Mesenchymal stem cell (in vitro differentiated cells and primary cell): ENCODE measurements at regions not wholly inside any gene's neighbourhood (a gene's known extent, or its start where the extent isn't known, plus 50 kb on each side); places are given as distances from the start of the nearest gene placed in this dataset.
A peak's percentile ranks its signal among the peaks of the same experiment; 100 is the strongest.

ENCODE experiments used
- DNase-seq: peaks from one replicate; pipeline ENCODE4 v3.0.0-alpha.2; 2013
- H2AFZ ChIP-seq: one replicate; pipeline ENCODE4 v1.6.1; 2013; ENCODE audit warnings: low read depth, mild to moderate bottlenecking, control low read depth, inconsistent platforms, low read length, moderate library complexity
- H2AK5ac ChIP-seq: 2 replicates; pipeline ENCODE4 v1.6.1; 2013; ENCODE audit warnings: low read length, moderate library complexity, mild to moderate bottlenecking, inconsistent platforms; ENCODE audit not compliant: severe bottlenecking
- H2BK120ac ChIP-seq: one replicate; pipeline ENCODE4 v1.6.1; 2013; ENCODE audit warnings: low read depth, mild to moderate bottlenecking, inconsistent platforms, low read length, moderate library complexity
- H2BK12ac ChIP-seq, 2 experiments: one replicate each; pipeline ENCODE4 v1.6.1; 2013; ENCODE audit warnings: inconsistent platforms in 2 of 2, low read length in 2 of 2, mild to moderate bottlenecking in 2 of 2, moderate library complexity in 2 of 2, control low read depth in 1 of 2
- H2BK15ac ChIP-seq: one replicate; pipeline ENCODE4 v1.6.1; 2013; ENCODE audit warnings: mild to moderate bottlenecking, low read depth, inconsistent platforms; ENCODE audit not compliant: poor library complexity, severe bottlenecking
- H2BK5ac ChIP-seq: 2 replicates; pipeline ENCODE4 v1.6.1; 2013; ENCODE audit warnings: low read depth, mild to moderate bottlenecking, low read length, control low read depth, inconsistent platforms; ENCODE audit not compliant: poor library complexity, severe bottlenecking
- H3K14ac ChIP-seq, 2 experiments: one replicate each; pipeline ENCODE4 v1.6.1; 2013; ENCODE audit warnings: inconsistent platforms in 2 of 2, low read length in 2 of 2, control low read depth in 1 of 2, mild to moderate bottlenecking in 1 of 2, moderate library complexity in 1 of 2
- H3K18ac ChIP-seq, 2 experiments: one replicate each; pipeline ENCODE4 v1.6.1; 2013; ENCODE audit warnings: inconsistent platforms in 2 of 2, low read length in 2 of 2, control low read depth in 1 of 2, low read depth in 1 of 2, mild to moderate bottlenecking in 1 of 2
- H3K23ac ChIP-seq, 2 experiments: one replicate each; pipeline ENCODE4 v1.6.1; 2013; ENCODE audit warnings: inconsistent platforms in 2 of 2, low read length in 2 of 2, mild to moderate bottlenecking in 2 of 2, moderate library complexity in 2 of 2, control low read depth in 1 of 2
- H3K27ac ChIP-seq: 2 replicates; pipeline ENCODE4 v1.5.1; 2013; ENCODE audit warnings: mild to moderate bottlenecking, moderate library complexity, low read length, control low read depth, inconsistent platforms; ENCODE audit not compliant: poor library complexity, severe bottlenecking
- H3K27me3 ChIP-seq, 2 experiments: 2 replicates each; pipeline versions ENCODE4 v1.6.1 to v1.7.0; 2013; ENCODE audit warnings: low read length in 2 of 2, mild to moderate bottlenecking in 2 of 2, moderate library complexity in 2 of 2, control low read depth in 1 of 2, inconsistent platforms in 1 of 2; ENCODE audit not compliant: control insufficient read depth in 1 of 2, insufficient read depth in 1 of 2
- H3K36me3 ChIP-seq, 2 experiments: 2 replicates each; pipeline versions ENCODE4 v1.6.1 to v1.7.0; 2013; ENCODE audit warnings: low read length in 2 of 2, control low read depth in 1 of 2, inconsistent platforms in 1 of 2, low read depth in 1 of 2, mild to moderate bottlenecking in 1 of 2; ENCODE audit not compliant: insufficient read depth in 2 of 2, control insufficient read depth in 1 of 2
- H3K4ac ChIP-seq, 2 experiments: one replicate each; pipeline ENCODE4 v1.6.1; 2013; ENCODE audit warnings: inconsistent platforms in 2 of 2, low read length in 2 of 2, mild to moderate bottlenecking in 2 of 2, moderate library complexity in 2 of 2, control low read depth in 1 of 2, low read depth in 1 of 2
- H3K4me1 ChIP-seq: 2 replicates; pipeline ENCODE4 v1.6.1; 2013; ENCODE audit warnings: low read depth, low read length, control low read depth; ENCODE audit not compliant: control insufficient read depth, insufficient read depth
- H3K4me2 ChIP-seq: 2 replicates; pipeline ENCODE4 v1.6.1; 2013; ENCODE audit warnings: low read length, mild to moderate bottlenecking, inconsistent platforms; ENCODE audit not compliant: poor library complexity, severe bottlenecking
- H3K4me3 ChIP-seq, 2 experiments: 2 replicates each; pipeline versions ENCODE4 v1.5.1 to v1.7.0; 2013; ENCODE audit warnings: low read length in 2 of 2, mild to moderate bottlenecking in 2 of 2, control low read depth in 1 of 2, low read depth in 1 of 2; ENCODE audit not compliant: insufficient read depth in 1 of 2
- H3K79me1 ChIP-seq: replicated peaks from 2 replicates; pipeline ENCODE4 v1.6.1; 2013; ENCODE audit warnings: mild to moderate bottlenecking, control low read depth, low read length, inconsistent platforms; ENCODE audit not compliant: poor library complexity, severe bottlenecking
- H3K9ac ChIP-seq: 2 replicates; pipeline ENCODE4 v1.7.0; 2013; ENCODE audit warnings: mild to moderate bottlenecking, low read length, moderate library complexity
- H3K9me3 ChIP-seq: 2 replicates; pipeline ENCODE4 v1.7.0; 2013; ENCODE audit warnings: mild to moderate bottlenecking, low read length; ENCODE audit not compliant: control insufficient read depth
- H4K8ac ChIP-seq: one replicate; pipeline ENCODE4 v1.6.1; 2013; ENCODE audit warnings: inconsistent platforms, mild to moderate bottlenecking, low read length, moderate library complexity
- H4K91ac ChIP-seq: one replicate; pipeline ENCODE4 v1.6.1; 2013; ENCODE audit warnings: mild to moderate bottlenecking, low read length, inconsistent platforms
- WGBS: methylation state at CpG from one replicate; pipeline ENCODE4 v1.1.7; 2013; ENCODE audit warnings: mixed read lengths; 5-methylcytosine and 5-hydroxymethylcytosine counted together

- Histone ChIP-seq H2BK120ac (peak overlapping the region; percentile 65), H2BK15ac (no peak overlapping the region)
These were observed 162.3 kb downstream of the DAD1 start for GRCh38 chr14:22426711-22427110.

GRCh38 chr14:22423958-22424357, 165.1 kb downstream of the DAD1 start:
- no peak overlapping the region for H4K8ac ChIP-seq
- H2BK15ac ChIP-seq, result no peak overlapping the region
- H3K4me3 ChIP-seq, result no peak overlapping the region
- no peak overlapping the region for H2BK120ac ChIP-seq
- no peak overlapping the region for H2AK5ac ChIP-seq
- H3K36me3 ChIP-seq, result no peaks in the 10 kb centered on the region
- H2BK12ac ChIP-seq, result peak overlapping the region in 1 of 2 experiments; percentile 1
- H3K18ac ChIP-seq, result no peak overlapping the region
- H3K23ac ChIP-seq, result no peak overlapping the region
- H4K91ac ChIP-seq, result no peak overlapping the region
- no peak overlapping the region for H2AFZ ChIP-seq
- no peak overlapping the region for H3K4me2 ChIP-seq
- H3K9ac ChIP-seq, result no peak overlapping the region
- no peak overlapping the region for H3K4ac ChIP-seq
- peaks cover 0 to 54% of the 10 kb centered on the region in 2 experiments for H3K27me3 ChIP-seq
- H3K79me1 ChIP-seq, result no peaks in the 10 kb centered on the region
- H3K27ac ChIP-seq, result no peak overlapping the region
- DNase-seq, result no peak
- no peak overlapping the region for H3K14ac ChIP-seq
- WGBS, result 79% methylated on average over 3 of the region's 4 CpGs
- H2BK5ac ChIP-seq, result no peak overlapping the region
- no peaks in the 10 kb centered on the region for H3K9me3 ChIP-seq
- H3K4me1 ChIP-seq, result peaks cover 7% of the 10 kb centered on the region

More at GRCh38 chr14:22426711-22427110, 162.3 kb downstream of the DAD1 start:
- no peak overlapping the region for H3K4me2 ChIP-seq
- no peak overlapping the region for H2BK5ac ChIP-seq
- H3K9me3 ChIP-seq, result no peaks in the 10 kb centered on the region
- peaks cover 6% of the 10 kb centered on the region for H3K4me1 ChIP-seq
- no peak overlapping the region for H3K9ac ChIP-seq
- H2BK12ac ChIP-seq, result peak overlapping the region; percentile 34 to 99
- H4K91ac ChIP-seq, result no peak overlapping the region
- no peak overlapping the region for H3K4me3 ChIP-seq
- no peak overlapping the region for H3K27ac ChIP-seq
- no peaks in the 10 kb centered on the region for H3K79me1 ChIP-seq
- no peak overlapping the region for H2AFZ ChIP-seq
- H2AK5ac ChIP-seq, result no peak overlapping the region
- no peak overlapping the region for H3K23ac ChIP-seq
- peaks cover 0 to 54% of the 10 kb centered on the region in 2 experiments for H3K27me3 ChIP-seq
- 68% methylated on average over 4 of the region's 7 CpGs for WGBS
- H3K36me3 ChIP-seq, result no peaks in the 10 kb centered on the region
- peak overlapping the region; percentile 14 to 90 for H3K18ac ChIP-seq
- DNase-seq, result no peak
- H3K14ac ChIP-seq, result no peak overlapping the region
- peak overlapping the region; percentile 15 to 71 for H3K4ac ChIP-seq
- H4K8ac ChIP-seq, result no peak overlapping the region

- no peak overlapping the region for H3K4ac ChIP-seq
- H4K8ac ChIP-seq, result no peak overlapping the region
- peak overlapping the region in 1 of 2 experiments; percentile 10 for H3K23ac ChIP-seq
- peak overlapping the region in 1 of 2 experiments; percentile 35 for H3K14ac ChIP-seq
- H3K27ac ChIP-seq, result no peak overlapping the region
- no peak overlapping the region for H2BK120ac ChIP-seq
- H3K79me1 ChIP-seq, result no peaks in the 10 kb centered on the region
- H3K27me3 ChIP-seq, result peaks cover 0 to 67% of the 10 kb centered on the region in 2 experiments
- H3K18ac ChIP-seq, result no peak overlapping the region
- no peak overlapping the region for H3K4me3 ChIP-seq
- H3K9ac ChIP-seq, result no peak overlapping the region
- DNase-seq, result no peak
- peak overlapping the region in 1 of 2 experiments; percentile 59 for H2BK12ac ChIP-seq
- WGBS, result 87% methylated on average over 3 of the region's 3 CpGs
- peaks cover 6% of the 10 kb centered on the region for H3K4me1 ChIP-seq
- H2AK5ac ChIP-seq, result no peak overlapping the region
- no peak overlapping the region for H2AFZ ChIP-seq
- H2BK5ac ChIP-seq, result no peak overlapping the region
- no peaks in the 10 kb centered on the region for H3K9me3 ChIP-seq
- H4K91ac ChIP-seq, result no peak overlapping the region
- H3K4me2 ChIP-seq, result no peak overlapping the region
- no peak overlapping the region for H2BK15ac ChIP-seq
- no peaks in the 10 kb centered on the region for H3K36me3 ChIP-seq
These were observed 166.8 kb downstream of the DAD1 start for GRCh38 chr14:22422238-22422637.

GRCh38 chr14:22420598-22421186, 168.3 kb downstream of the DAD1 start:
- Histone ChIP-seq H3K27ac (no peak overlapping the region), H3K4me1 (peaks cover 6% of the 10 kb centered on the region), H4K91ac (no peak overlapping the region), H3K9ac (no peak overlapping the region), H3K4me2 (no peak overlapping the region), H2BK5ac (no peak overlapping the region), H3K4me3 (no peak overlapping the region), H2BK120ac (peak overlapping the region; percentile 35), H4K8ac (no peak overlapping the region), H3K14ac (no peak overlapping the region), H2BK12ac (no peak overlapping the region), H3K18ac (no peak overlapping the region), H3K9me3 (no peaks in the 10 kb centered on the region), H3K27me3 (peaks cover 0 to 64% of the 10 kb centered on the region in 2 experiments), H2AFZ (no peak overlapping the region), H2AK5ac (peak overlapping the region; percentile 13), H3K79me1 (no peaks in the 10 kb centered on the region), H3K36me3 (no peaks in the 10 kb centered on the region), H3K4ac (no peak overlapping the region), H2BK15ac (no peak overlapping the region), H3K23ac (no peak overlapping the region)
- WGBS, result 98% methylated on average over 4 of the region's 4 CpGs
- no peak for DNase-seq
